SKM-1 (cell line): ENCODE measurements at regions not wholly inside any gene's neighbourhood (a gene's known extent, or its start where the extent isn't known, plus 50 kb on each side); places are given as distances from the start of the nearest gene placed in this dataset.

ENCODE experiments used
- DNase-seq: peaks from one replicate; lab custom pipeline; 2025; ENCODE audit not compliant: unreplicated experiment; lab: John Stamatoyannopoulos, UW

DNA sequence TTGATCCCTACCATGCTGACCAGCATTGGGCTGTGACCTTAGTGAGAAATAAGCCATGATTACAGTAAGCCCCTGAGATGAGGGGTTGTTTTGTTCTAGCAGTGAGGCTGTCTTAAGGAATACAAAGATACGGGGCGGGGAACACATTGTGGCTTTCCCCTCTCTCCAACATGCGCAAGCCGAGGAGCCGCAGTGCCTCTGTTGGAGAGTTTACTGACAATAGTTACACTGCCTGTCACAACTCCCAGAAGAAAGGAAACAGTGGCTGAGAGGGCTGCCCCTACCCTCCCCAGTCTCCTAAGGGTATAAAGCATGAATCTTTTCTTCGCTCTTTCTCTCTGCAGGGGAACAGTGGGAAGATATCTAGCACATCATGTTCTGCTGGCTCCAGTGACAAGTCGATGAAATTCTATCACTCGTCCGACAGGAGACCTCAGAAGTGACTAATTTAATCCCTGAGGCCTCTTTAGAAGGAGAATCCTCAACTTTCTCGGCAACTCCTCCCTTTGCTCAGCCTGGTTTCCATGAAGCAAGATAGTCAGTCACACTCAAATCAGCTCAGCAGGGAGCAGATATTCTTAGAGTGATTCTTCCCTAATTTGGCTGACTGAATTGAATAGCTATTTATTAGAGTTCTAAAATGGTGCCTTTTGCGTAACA, 409.0 kb upstream of the PROK2 start:
- no peak for DNase-seq

GRCh38 chr3:72192572-72192971, 407.6 kb upstream of the PROK2 start:
- DNase-seq: no peak

DNA sequence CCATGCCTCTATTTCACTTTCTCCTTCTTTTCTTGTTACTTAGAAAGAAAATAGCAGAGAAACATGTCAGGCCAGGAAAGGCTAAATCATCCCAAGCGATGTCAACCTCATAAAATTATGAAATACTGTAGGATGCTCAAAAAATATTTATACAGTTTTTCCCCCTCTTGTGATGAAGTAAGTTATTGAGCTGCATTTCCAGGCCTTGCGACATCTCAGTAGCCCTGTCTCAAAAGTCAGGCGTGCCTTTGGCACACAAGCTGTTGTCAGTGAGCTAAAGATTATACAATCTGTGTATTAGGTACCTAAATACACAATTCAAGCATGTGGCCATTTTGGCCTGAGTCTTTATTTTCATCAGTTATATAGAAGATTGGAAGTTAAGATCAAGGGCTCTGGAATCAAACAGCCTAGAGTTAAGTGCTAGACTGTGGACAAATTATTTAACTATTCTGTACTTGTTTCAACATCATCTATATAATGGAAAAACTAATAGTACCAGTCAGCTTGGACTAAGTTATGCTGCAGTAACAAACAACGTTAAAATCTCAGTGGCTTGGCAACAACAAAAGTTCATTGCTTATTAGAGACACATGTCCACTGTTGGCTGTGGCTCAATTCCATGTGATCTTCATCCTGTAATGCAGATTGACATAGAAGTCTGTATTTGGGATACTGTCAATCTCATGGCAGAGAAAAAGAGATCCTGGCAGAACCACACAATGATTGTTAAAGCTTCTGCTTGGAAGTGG, 406.4 kb upstream of the PROK2 start:
- no peak for DNase-seq

DNA sequence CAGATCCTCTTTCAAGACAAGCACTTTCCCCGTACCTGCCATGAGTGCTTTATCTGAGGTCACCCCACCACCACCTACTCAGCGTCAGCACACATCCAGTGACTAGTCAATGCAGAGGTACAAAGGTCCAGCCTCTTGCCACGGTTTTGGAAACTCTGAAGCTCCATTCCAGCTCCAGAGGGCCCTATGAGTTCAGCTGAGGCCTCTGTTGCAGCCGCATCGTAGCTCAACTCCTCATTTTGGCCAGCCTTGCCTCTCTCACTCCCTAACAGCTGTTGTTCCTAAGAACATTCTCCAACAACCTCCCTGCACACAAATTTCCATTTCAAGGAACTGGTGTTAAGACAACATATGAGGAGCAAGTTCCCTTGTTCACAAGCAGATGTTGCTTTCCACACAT, 405.1 kb upstream of the PROK2 start:
- DNase-seq: no peak

- no peak for DNase-seq
Observed at GRCh38 chr3:72189339-72189738, 404.4 kb upstream of the PROK2 start.

DNA sequence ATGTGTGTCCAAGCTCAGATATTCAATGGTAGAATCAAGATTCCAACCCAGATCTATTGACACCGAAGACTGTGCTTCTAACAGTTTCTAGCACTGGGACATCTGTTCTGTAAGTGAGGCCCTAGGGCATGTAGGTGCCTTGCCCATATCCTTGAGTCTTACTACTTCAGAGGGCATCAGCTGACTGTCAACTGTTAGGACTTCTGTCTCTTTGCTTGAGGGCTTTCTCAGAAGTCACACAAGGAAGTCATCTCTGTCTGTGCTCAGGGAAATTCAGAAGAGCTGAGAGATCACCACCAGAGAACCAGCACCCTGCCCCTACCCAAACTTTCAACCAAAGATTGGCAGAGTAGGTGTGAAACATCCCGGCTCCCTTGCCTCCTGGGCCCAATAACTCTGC, 403.6 kb upstream of the PROK2 start:
- DNase-seq: no peak

DNA sequence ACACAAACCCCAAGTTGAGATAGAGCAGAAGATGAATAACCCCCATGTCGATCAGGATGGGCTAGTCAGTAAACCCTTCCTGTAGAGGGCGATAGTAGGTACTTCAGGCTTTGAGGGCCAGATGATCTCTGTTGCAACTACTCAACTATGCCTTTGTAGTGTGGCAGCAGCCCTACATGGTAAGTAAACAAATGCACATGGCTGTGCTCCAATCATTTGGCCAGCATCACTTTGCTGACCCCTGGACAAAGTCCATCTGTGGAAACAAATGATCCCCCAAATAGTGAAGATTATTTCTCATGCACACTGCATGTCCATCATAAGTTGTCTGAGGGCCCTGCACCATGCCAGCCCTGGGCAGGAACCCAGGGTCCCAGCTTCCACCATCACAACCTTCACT, 402.2 kb upstream of the PROK2 start:
- no peak for DNase-seq

DNA sequence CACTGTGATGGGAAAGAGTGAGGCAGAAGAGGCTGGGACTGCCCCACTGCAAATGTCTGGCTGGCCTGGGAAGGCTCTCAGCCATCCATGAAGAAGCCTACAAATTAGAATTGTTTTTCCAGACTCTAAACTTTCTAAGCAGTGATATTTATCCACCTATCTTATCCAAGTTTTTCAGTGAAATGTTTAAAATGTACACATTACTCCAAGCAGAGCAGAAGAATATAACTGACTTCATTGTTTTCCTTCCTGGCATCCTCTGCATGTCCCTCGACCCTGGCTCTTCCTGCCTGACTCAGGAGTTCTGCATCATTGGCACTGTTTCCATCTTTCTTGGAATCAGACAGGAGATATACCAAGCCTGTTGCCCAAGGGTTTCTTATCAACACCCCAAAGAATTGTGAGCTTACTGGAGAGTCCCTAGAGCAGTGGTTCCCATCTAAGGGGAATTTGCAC, 401.5 kb upstream of the PROK2 start:
- DNase-seq: no peak

GRCh38 chr3:72185549-72186399, 400.8 kb upstream of the PROK2 start:
- DNase-seq: no peak

DNA sequence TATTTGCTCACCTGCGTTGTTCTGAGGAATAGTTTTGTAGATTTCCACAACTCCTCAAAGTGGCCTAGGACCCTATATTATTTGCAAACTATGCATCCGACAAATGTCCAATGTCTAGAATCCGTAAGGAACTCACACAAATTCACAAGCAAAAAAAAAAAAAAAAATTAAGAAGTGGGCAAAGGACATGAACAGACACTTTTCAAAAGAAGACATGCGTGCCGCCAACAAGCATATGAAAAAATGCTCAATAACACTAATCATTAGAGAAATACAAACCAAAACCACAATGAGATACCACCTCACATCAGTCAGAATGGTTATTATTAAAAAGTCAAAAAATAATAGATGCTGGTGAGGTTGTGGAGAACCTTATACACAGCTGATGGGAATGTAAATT, 398.5 kb upstream of the PROK2 start:
- no peak for DNase-seq

DNA sequence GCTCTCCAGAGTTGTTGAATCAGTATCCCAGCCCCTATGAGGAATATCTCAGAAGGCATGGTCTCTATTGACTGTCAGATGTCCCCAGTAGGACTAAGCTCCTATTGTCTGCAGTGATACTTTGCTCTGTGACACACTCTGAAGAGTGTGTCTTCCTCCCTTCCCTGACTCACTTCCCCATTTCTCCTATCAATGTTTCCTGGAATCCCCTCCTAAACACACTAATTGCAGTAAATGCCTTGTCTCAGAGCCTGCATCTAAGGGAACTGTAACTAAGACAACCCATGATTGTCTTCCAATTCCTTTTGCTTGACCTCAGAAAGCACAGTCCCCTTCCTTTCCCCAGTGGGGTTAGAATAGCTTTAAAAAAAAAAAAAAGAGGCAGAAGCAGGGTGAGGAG, 397.3 kb upstream of the PROK2 start:
- DNase-seq: no peak

DNA sequence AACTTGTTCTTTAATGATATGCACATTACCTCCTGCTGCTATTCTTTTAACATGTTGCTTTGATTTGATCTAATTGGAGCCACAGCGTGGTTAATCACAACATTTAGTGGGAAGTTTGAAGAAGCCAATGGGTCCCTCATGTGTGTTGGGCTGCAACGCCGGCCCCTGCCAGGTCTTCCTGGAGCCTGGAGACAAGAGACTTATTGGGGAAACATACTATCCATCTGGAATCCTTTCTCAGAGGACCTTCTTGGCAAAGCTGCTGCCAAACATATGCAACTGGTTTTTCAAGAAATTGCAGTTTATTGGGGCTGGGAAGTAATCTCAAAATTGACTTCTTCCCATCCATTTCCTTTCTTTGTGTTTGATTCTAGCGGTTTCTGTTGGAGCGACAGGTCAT, 396.3 kb upstream of the PROK2 start:
- no peak for DNase-seq

- no peak for DNase-seq
Observed at GRCh38 chr3:72180405-72180804, 395.5 kb upstream of the PROK2 start.

DNA sequence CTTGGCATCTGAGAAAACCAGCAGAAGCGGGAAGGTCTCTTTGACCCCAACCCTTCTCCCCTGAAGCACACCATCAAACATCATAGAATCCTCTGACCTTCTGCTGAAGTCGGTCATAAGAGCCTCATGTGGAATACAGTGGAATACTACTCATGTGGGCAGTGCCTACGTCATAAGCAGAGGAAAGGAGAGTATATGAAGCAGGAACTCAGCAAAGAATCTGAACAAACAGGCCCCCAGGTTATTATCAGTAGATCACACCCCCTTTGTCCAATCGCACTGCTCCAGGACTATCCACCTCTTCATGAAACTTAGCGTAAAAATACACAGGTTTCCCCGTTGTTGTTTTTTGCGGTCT, 394.1 kb upstream of the PROK2 start:
- DNase-seq: no peak

DNA sequence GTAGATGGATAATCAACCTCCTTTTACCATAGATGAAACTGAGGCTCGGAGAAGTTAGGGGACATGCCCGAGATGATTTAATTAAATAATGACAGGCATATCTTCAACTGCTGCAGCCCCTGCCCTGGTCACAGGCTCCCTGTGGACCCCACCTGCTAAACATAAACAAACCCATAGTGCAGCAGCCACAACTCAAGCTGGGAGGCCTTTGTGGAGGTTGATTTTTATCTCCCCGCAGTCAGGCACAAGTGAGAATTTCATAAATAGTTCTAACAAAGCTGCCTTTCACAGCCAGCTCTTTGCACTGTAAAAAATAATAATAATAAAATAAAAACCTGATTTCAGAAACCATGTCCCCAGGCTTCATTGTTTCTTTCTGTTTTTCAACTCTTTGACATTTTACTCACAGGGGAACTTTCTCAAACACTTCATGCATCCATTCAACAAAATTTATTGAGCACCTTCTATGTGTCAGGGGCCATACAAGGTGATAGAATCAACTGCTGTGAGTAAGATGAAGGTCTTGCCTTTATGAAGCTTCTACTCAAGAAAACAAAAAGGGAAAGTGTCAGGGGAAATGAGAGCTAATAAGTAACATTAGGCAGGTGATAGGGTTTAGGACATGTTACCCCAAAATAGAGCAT, 393.6 kb upstream of the PROK2 start:
- DNase-seq: no peak

- DNase-seq: no peak
Observed at GRCh38 chr3:72177075-72178050, 392.4 kb upstream of the PROK2 start.

DNA sequence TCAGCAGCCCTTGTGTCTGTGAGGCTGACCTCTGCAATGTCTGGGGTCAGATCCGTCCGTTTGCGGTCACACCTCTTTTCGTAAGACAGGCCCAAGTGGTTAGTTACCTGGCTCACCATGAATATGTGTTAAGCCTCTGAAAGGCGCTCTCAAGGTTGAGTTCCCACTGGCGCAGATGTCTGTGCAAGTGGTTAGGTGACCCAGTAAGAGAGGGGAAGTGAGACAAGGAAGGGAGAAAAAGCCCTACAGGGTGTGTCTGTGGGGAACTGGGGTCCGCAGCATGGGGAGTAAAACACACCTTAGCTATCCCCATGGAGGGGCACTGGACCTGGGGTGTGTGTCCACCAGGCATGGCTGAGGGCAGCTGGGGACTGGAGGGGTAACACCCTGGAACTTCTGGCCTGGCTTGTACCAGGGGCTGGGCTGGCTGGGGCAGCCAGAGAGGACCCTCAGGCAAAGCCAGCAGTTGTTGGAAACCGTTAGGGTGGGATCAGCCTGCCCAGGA, 391.6 kb upstream of the PROK2 start:
- DNase-seq: peak; percentile 51

GRCh38 chr3:72175296-72175858, 390.4 kb upstream of the PROK2 start:
- DNase-seq: no peak

GRCh38 chr3:72174890-72175289, 389.9 kb upstream of the PROK2 start:
- no peak for DNase-seq

- no peak for DNase-seq
Observed at GRCh38 chr3:72174040-72174439, 389.1 kb upstream of the PROK2 start.
